Ovary (tissue), 3 donors: ENCODE measurements at regions not wholly inside any gene's neighbourhood (a gene's known extent, or its start where the extent isn't known, plus 50 kb on each side); places are given as distances from the start of the nearest gene placed in this dataset.

Experiments
- EP300 ChIP-seq: sonication (generic); formaldehyde crosslinking; IDR thresholded peaks from one replicate; pipeline ENCODE4 v1.6.1; 2017; ENCODE audit warnings: antibody characterized with exemption
- POLR2A ChIP-seq: fragments of 450-650 bp; IDR thresholded peaks from one replicate; pipeline ENCODE4 v1.6.1; 2017; ENCODE audit warnings: antibody characterized with exemption, mild to moderate bottlenecking, moderate library complexity
- TF ChIP-seq, protein P1 (sequence below), 3 donors: fragments of 450-650 bp in 2 of 3; fragments of 200-600 bp in 1 of 3; IDR thresholded peaks; one replicate each; pipeline versions ENCODE4 v1.5.1 to v1.8.0; 2016 to 2022; ENCODE audit warnings: antibody characterized with exemption in 3 of 3, mild to moderate bottlenecking in 1 of 3
- donor health status: DM: no; HTN: no; CAD: no.

DNA sequence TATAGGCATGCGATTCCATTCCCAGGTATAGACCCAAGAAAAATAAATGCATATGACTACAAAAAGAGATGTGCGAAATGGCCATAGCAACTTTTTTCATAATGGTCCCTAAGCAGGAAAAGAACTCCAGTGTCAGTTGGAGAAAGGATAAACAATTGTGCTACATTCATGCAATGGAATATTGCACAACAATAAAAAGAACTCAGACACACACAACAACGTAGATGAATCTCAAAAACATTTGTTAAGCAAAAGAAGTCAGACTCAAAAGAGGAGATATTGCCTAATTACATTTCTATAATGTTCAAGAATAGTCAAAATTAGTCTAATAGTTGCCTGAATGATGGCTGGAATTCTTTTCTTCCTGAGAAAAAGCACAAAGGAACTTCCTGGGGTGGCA, 141.1 kb upstream of the GLI3 start:
- TF ChIP-seq, protein P1, sequence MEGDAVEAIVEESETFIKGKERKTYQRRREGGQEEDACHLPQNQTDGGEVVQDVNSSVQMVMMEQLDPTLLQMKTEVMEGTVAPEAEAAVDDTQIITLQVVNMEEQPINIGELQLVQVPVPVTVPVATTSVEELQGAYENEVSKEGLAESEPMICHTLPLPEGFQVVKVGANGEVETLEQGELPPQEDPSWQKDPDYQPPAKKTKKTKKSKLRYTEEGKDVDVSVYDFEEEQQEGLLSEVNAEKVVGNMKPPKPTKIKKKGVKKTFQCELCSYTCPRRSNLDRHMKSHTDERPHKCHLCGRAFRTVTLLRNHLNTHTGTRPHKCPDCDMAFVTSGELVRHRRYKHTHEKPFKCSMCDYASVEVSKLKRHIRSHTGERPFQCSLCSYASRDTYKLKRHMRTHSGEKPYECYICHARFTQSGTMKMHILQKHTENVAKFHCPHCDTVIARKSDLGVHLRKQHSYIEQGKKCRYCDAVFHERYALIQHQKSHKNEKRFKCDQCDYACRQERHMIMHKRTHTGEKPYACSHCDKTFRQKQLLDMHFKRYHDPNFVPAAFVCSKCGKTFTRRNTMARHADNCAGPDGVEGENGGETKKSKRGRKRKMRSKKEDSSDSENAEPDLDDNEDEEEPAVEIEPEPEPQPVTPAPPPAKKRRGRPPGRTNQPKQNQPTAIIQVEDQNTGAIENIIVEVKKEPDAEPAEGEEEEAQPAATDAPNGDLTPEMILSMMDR (IDR thresholded peaks at IDR 0.05): no peak
- TF ChIP-seq POLR2A (no peak), EP300 (no peak)
